ENCODE measurements at regions not wholly inside any gene's neighbourhood (a gene's known extent, or its start where the extent isn't known, plus 50 kb on each side); places are given as distances from the start of the nearest gene placed in this dataset.

DNA sequence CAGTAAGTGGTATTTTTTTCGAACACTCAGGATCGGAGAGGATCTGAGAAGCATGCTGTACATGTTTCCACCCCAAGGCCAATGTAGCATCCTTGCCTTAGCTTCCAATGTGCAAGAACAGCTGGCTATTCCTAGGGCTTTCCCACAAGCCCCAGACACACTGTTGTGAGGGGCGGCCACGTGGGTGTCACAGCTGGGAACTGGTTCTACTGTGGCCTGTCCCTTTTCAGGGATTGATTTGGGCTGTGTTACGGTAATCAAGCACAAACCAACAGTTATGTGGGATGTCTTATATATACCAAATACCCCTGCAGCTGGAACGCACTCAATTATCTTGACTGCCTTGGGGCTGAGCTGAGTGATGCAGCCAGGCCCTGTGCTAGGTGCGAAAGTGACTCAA is 116.3 kb upstream of the CXCR4 start:
- DNase-seq: no peak
- no peaks in the 10 kb centered on the region for H3K9me3 ChIP-seq (ENCODE audit: low read length)
- ChIA-PET CTCF (interaction anchor here (0.9 to 1.0 kb wide), 2 partner anchors 116 to 148 kb away, joined by 3 read pairs; no protein-coding TSS in a partner anchor), POLR2A (no interaction called here)
- H3K4me3 ChIP-seq (ENCODE audit: low read length): no peak overlapping the region
- no peaks in the 10 kb centered on the region for H3K36me3 ChIP-seq (ENCODE audit: insufficient read depth, low read length)
- Mint-ChIP-seq H3K9me3 (no peaks in the 10 kb centered on the region), H3K27ac (peak overlapping the region in 2 of 8 donors; percentile 53 to 73), H3K4me1 (peaks cover 26 to 45% (median 27%) of the 10 kb centered on the region in 3 donors), H3K27me3 (no peaks in the 10 kb centered on the region), H3K36me3 (peaks cover 0 to 4% (median 0%) of the 10 kb centered on the region in 3 donors), H3K4me3 (no peak overlapping the region)
- peaks cover 20% of the 10 kb centered on the region for H3K4me1 ChIP-seq (ENCODE audit: insufficient read depth, low read length)
- H3K27me3 ChIP-seq (ENCODE audit: insufficient read depth, low read length, poor library complexity, severe bottlenecking): no peaks in the 10 kb centered on the region
- no peak overlapping the region for H3K27ac ChIP-seq (ENCODE audit: low read depth, low read length)

- Mint-ChIP-seq H3K27me3 (no peaks in the 10 kb centered on the region), H3K27ac (peak overlapping the region in 1 of 8 donors; percentile 24), H3K9me3 (peaks cover 0 to 5% (median 0%) of the 10 kb centered on the region in 5 donors), H3K36me3 (peaks cover 0 to 6% (median 0%) of the 10 kb centered on the region in 3 donors), H3K4me3 (no peak overlapping the region), H3K4me1 (peaks cover 16 to 36% (median 18%) of the 10 kb centered on the region in 3 donors)
- H3K9me3 ChIP-seq (ENCODE audit: low read length): no peaks in the 10 kb centered on the region
- H3K27ac ChIP-seq (ENCODE audit: low read depth, low read length): no peak overlapping the region
- peaks cover 10% of the 10 kb centered on the region for H3K4me1 ChIP-seq (ENCODE audit: insufficient read depth, low read length)
- H3K27me3 ChIP-seq (ENCODE audit: insufficient read depth, low read length, poor library complexity, severe bottlenecking): no peaks in the 10 kb centered on the region
- no peaks in the 10 kb centered on the region for H3K36me3 ChIP-seq (ENCODE audit: insufficient read depth, low read length)
- no peak overlapping the region for H3K4me3 ChIP-seq (ENCODE audit: low read length)
- ChIA-PET POLR2A (no interaction called here), CTCF (no interaction called here)
- no peak for DNase-seq
Measured at GRCh38 chr2:136233298-136233697, 115.3 kb upstream of the CXCR4 start.

DNA sequence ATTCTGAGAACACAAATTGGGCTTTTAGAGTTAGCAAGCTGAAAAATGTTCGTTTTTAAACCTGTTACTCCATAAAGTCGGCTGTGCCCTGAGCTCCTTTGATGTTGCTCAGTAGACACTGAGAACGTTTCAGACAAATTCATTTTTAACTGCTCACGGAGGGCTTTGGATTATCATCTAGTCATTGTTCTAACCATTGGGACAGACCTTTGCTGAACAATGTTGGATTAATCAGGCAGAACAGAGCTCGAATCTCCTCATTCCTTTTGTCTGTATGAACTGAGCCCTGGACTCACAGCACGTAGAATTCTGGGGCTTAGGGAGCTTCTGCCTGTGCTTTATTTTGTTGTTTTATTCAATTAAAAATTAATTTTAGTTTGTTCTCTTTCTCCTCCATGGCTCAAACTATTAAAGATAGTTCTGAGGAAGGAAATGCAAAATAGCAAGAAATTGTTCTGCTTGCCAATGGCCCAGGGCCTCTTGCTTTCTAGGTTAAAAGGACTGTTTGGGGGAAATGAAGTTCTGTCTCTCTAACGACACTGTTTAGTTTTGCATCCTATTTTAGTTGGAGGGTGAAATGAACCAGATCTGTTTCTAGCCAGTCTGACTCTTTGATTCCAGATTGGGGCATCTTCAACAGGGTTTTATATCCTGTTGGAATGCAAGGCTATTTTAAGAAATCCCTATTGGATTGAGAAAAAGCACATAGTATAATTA is 114.7 kb upstream of the CXCR4 start:
- Mint-ChIP-seq H3K36me3 (peaks cover 0 to 6% (median 0%) of the 10 kb centered on the region in 3 donors), H3K27me3 (no peaks in the 10 kb centered on the region), H3K4me1 (peaks cover 13 to 34% (median 17%) of the 10 kb centered on the region in 3 donors), H3K27ac (no peak overlapping the region), H3K9me3 (peaks cover 0 to 5% (median 0%) of the 10 kb centered on the region in 5 donors), H3K4me3 (no peak overlapping the region)
- ChIA-PET CTCF (no interaction called here), POLR2A (no interaction called here)
- H3K9me3 ChIP-seq (ENCODE audit: low read length): no peaks in the 10 kb centered on the region
- no peaks in the 10 kb centered on the region for H3K27me3 ChIP-seq (ENCODE audit: insufficient read depth, low read length, poor library complexity, severe bottlenecking)
- H3K4me1 ChIP-seq (ENCODE audit: insufficient read depth, low read length): peaks cover 4% of the 10 kb centered on the region
- no peak for DNase-seq
- no peaks in the 10 kb centered on the region for H3K36me3 ChIP-seq (ENCODE audit: insufficient read depth, low read length)
- no peak overlapping the region for H3K27ac ChIP-seq (ENCODE audit: low read depth, low read length)
- no peak overlapping the region for H3K4me3 ChIP-seq (ENCODE audit: low read length)

- Histone ChIP-seq H3K4me3 (ENCODE audit: low read length) (no peak overlapping the region), H3K27ac (ENCODE audit: low read depth, low read length) (no peak overlapping the region), H3K27me3 (ENCODE audit: insufficient read depth, low read length, poor library complexity, severe bottlenecking) (no peaks in the 10 kb centered on the region), H3K9me3 (ENCODE audit: low read length) (no peaks in the 10 kb centered on the region), H3K4me1 (ENCODE audit: insufficient read depth, low read length) (peaks cover 15% of the 10 kb centered on the region), H3K36me3 (ENCODE audit: insufficient read depth, low read length) (no peaks in the 10 kb centered on the region)
- ChIA-PET CTCF (interaction anchor here (1.4 to 1.5 kb wide), 2 partner anchors 13 to 141 kb away, joined by 3 to 4 read pairs; no protein-coding TSS in a partner anchor), POLR2A (interaction anchor here (0.7 kb wide), 1 partner anchor 76 kb away, joined by 9 read pairs; no protein-coding TSS in a partner anchor)
- peak overlapping the region in 2 of 8 donors; percentile 60 to 77 for H3K27ac Mint-ChIP-seq
- no peak overlapping the region for H3K4me3 Mint-ChIP-seq
- peaks cover 0 to 6% (median 0%) of the 10 kb centered on the region in 3 donors for H3K36me3 Mint-ChIP-seq
- no peaks in the 10 kb centered on the region for H3K27me3 Mint-ChIP-seq
- peaks cover 0 to 5% (median 0%) of the 10 kb centered on the region in 5 donors for H3K9me3 Mint-ChIP-seq
- no peak for DNase-seq
- peaks cover 16 to 38% (median 28%) of the 10 kb centered on the region in 3 donors for H3K4me1 Mint-ChIP-seq
Measured at GRCh38 chr2:136230464-136230863, 112.5 kb upstream of the CXCR4 start.

DNA sequence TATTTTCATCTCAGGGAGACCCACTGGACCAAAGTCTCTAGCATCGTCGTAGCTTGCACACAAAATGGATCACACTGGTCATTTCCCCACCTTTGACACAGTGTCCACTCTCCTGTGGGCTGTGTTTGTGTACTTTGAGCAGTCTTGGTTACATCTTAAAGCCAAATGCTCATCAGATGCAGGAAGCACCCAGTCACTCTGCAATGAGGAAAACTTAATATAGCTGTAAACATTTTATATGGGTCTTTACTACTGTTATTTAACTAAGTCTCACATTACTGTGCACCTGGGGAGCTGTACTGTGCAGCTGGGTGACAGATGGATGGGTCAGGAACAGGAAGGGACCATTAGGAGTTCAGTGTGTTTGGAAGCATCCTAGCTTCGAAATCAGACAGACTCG is 109.0 kb upstream of the CXCR4 start:
- Mint-ChIP-seq H3K9me3 (peaks cover 0 to 5% (median 0%) of the 10 kb centered on the region in 5 donors), H3K4me3 (no peak overlapping the region), H3K27ac (peak overlapping the region in 6 of 8 donors; percentile 84 to 100 (median 97)), H3K4me1 (peaks cover 16 to 38% (median 28%) of the 10 kb centered on the region in 3 donors), H3K36me3 (peaks cover 0 to 6% (median 0%) of the 10 kb centered on the region in 3 donors), H3K27me3 (no peaks in the 10 kb centered on the region)
- Histone ChIP-seq H3K36me3 (ENCODE audit: insufficient read depth, low read length) (no peaks in the 10 kb centered on the region), H3K9me3 (ENCODE audit: low read length) (no peaks in the 10 kb centered on the region), H3K4me3 (ENCODE audit: low read length) (no peak overlapping the region), H3K4me1 (ENCODE audit: insufficient read depth, low read length) (peaks cover 21% of the 10 kb centered on the region), H3K27me3 (ENCODE audit: insufficient read depth, low read length, poor library complexity, severe bottlenecking) (no peaks in the 10 kb centered on the region), H3K27ac (ENCODE audit: low read depth, low read length) (no peak overlapping the region)
- DNase-seq: no peak
- POLR2A ChIA-PET: interaction anchor here (1.0 to 2.0 kb wide), 2 partner anchors 16 to 91 kb away, joined by 3 to 6 read pairs; no protein-coding TSS in a partner anchor
- CTCF ChIA-PET: interaction anchor here (0.9 to 1.5 kb wide), 4 partner anchors 10 to 39 kb away, joined by 3 to 5 read pairs (median 4); no protein-coding TSS in a partner anchor

GRCh38 chr2:136225950-136226835 is 108.2 kb upstream of the CXCR4 start:
- H3K4me1 Mint-ChIP-seq: peaks cover 16 to 38% (median 28%) of the 10 kb centered on the region in 3 donors
- peak; percentile 36 to 81 (median 77) for DNase-seq
- no peaks in the 10 kb centered on the region for H3K27me3 ChIP-seq (ENCODE audit: insufficient read depth, low read length, poor library complexity, severe bottlenecking)
- H3K4me3 Mint-ChIP-seq: peak overlapping the region in 5 of 7 donors; percentile 52 to 76 (median 60)
- H3K27me3 Mint-ChIP-seq: no peaks in the 10 kb centered on the region
- no peaks in the 10 kb centered on the region for H3K9me3 ChIP-seq (ENCODE audit: low read length)
- H3K4me3 ChIP-seq (ENCODE audit: low read length): no peak overlapping the region
- no peaks in the 10 kb centered on the region for H3K36me3 ChIP-seq (ENCODE audit: insufficient read depth, low read length)
- H3K36me3 Mint-ChIP-seq: peaks cover 0 to 6% (median 0%) of the 10 kb centered on the region in 3 donors
- peaks cover 0 to 5% (median 0%) of the 10 kb centered on the region in 5 donors for H3K9me3 Mint-ChIP-seq
- ChIA-PET CTCF (interaction anchor here (0.9 to 1.5 kb wide), 6 partner anchors 11 to 92 kb away, joined by 3 to 5 read pairs (median 4); no protein-coding TSS in a partner anchor), POLR2A (interaction anchor here (0.5 to 2.0 kb wide), 4 partner anchors 12 to 120 kb away, joined by 3 to 6 read pairs (median 4); no protein-coding TSS in a partner anchor)
- H3K27ac ChIP-seq (ENCODE audit: low read depth, low read length): peak overlapping the region; percentile 27
- peaks cover 21% of the 10 kb centered on the region for H3K4me1 ChIP-seq (ENCODE audit: insufficient read depth, low read length)
- H3K27ac Mint-ChIP-seq: peak overlapping the region; percentile 64 to 100 (median 96)

- POLR2A ChIA-PET: interaction anchor here (0.9 to 1.3 kb wide), 2 partner anchors 91 to 104 kb away, joined by 3 read pairs; no protein-coding TSS in a partner anchor
- no peaks in the 10 kb centered on the region for H3K27me3 ChIP-seq (ENCODE audit: insufficient read depth, low read length, poor library complexity, severe bottlenecking)
- DNase-seq: no peak
- Mint-ChIP-seq H3K4me3 (peak overlapping the region in 2 of 7 donors; percentile 19 to 27), H3K36me3 (no peaks in the 10 kb centered on the region), H3K4me1 (peaks cover 16 to 38% (median 28%) of the 10 kb centered on the region in 3 donors), H3K27ac (peak overlapping the region in 5 of 8 donors; percentile 17 to 84 (median 48)), H3K27me3 (no peaks in the 10 kb centered on the region), H3K9me3 (no peaks in the 10 kb centered on the region)
- no peaks in the 10 kb centered on the region for H3K9me3 ChIP-seq (ENCODE audit: low read length)
- no peak overlapping the region for H3K27ac ChIP-seq (ENCODE audit: low read depth, low read length)
- CTCF ChIA-PET: no interaction called here
- H3K36me3 ChIP-seq (ENCODE audit: insufficient read depth, low read length): no peaks in the 10 kb centered on the region
- peaks cover 21% of the 10 kb centered on the region for H3K4me1 ChIP-seq (ENCODE audit: insufficient read depth, low read length)
- H3K4me3 ChIP-seq (ENCODE audit: low read length): no peak overlapping the region
Measured at GRCh38 chr2:136223274-136223673, 105.3 kb upstream of the CXCR4 start.

Measured in CD8-positive, alpha-beta memory T cell (primary cell).